ENCODE measurements at regions not wholly inside any gene's neighbourhood (a gene's known extent, or its start where the extent isn't known, plus 50 kb on each side); places are given as distances from the start of the nearest gene placed in this dataset.

DNA sequence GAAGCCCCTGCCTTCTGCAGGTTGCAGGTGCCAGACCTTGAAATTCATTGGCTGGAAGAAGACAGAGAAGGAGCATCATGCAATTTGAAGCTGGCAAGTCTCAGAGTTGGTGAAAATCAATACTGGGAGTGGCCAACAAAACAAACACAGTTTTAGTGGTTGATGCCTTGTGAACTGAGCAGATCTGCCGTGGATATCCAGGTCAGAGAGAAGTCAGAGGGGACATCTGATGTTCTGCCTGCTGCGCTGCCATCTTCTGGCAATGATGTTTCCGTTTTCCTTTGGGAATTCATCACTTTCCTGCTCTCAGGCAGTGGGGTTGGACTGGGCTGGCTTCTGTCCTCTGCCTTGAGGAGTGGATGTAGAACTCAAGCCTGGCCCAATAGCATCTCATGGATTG lies 132.0 kb downstream of the RPS24 start:
- TF ChIP-seq CTCF (IDR thresholded peaks at IDR 0.05 in 4 of 5, conservative IDR thresholded peaks at IDR 0.05 in 1 of 5) (no peak), POLR2A (IDR thresholded peaks at IDR 0.05) (no peak)

Data from gastrocnemius medialis (tissue), 4 donors.